ENCODE measurements at regions not wholly inside any gene's neighbourhood (a gene's known extent, or its start where the extent isn't known, plus 50 kb on each side); places are given as distances from the start of the nearest gene placed in this dataset.

DNA sequence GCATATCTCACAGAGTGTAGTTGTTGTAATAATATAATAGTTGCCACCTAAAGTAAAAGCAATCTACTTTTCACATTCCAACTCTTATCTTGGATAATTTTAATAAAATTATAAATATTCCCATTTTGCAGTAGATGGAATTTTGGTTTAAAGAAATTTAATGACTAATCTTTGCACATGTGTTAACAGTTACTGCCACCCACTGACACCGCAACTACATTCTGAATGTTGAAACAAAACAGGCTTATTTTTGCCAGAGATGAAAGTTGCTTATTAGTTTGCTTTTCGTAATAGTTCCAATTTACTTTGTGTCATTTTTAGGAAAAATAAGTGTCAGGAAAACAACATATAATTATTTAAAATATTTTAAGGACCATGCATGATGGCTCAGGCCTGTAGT, 557.5 kb upstream of the PCDH15 start:
- H3K27ac ChIP-seq: no peak overlapping the region

DNA sequence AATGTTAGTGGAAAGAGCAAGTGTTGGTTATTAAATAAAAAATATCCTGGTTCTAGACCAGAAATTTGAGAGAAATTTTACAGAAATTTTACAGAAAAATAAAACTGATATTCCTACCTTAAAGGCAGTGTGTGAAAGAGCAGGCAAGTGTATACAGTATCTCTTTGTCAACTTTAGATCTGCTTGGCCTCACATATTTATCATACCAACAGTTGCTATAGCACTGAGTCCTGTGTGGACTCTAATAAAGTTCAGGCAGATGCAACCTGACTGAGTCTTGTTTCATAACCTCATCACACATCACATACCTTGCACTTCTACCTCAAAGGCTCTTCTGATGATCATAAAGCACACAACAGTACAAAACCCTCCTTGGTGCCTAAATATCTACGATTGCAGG, 552.4 kb upstream of the PCDH15 start:
- H3K27ac ChIP-seq: no peak overlapping the region
- no peak for TF ChIP-seq ZFX (IDR thresholded peaks at IDR 0.05)
- TF ChIP-seq CTCF (conservative IDR thresholded peaks at IDR 0.05): no peak

More for the DNA sequence above, 557.5 kb upstream of the PCDH15 start:
- no peak for TF ChIP-seq CTCF (conservative IDR thresholded peaks at IDR 0.05)
- no peak for TF ChIP-seq ZFX (IDR thresholded peaks at IDR 0.05)

GRCh38 chr10:55351431-55351830, 550.4 kb upstream of the PCDH15 start:
- no peak overlapping the region for H3K27ac ChIP-seq
- TF ChIP-seq CTCF (conservative IDR thresholded peaks at IDR 0.05) (no peak), ZFX (IDR thresholded peaks at IDR 0.05) (no peak)

GRCh38 chr10:55348534-55348933, 547.5 kb upstream of the PCDH15 start:
- TF ChIP-seq ZFX (IDR thresholded peaks at IDR 0.05): no peak
- no peak for TF ChIP-seq CTCF (conservative IDR thresholded peaks at IDR 0.05)

GRCh38 chr10:55330486-55330885, 529.5 kb upstream of the PCDH15 start:
- no peak overlapping the region for H3K27ac ChIP-seq
- no peak for TF ChIP-seq ZFX (IDR thresholded peaks at IDR 0.05)
- TF ChIP-seq CTCF (conservative IDR thresholded peaks at IDR 0.05): no peak

More at GRCh38 chr10:55348534-55348933, 547.5 kb upstream of the PCDH15 start:
- no peak overlapping the region for H3K27ac ChIP-seq

DNA sequence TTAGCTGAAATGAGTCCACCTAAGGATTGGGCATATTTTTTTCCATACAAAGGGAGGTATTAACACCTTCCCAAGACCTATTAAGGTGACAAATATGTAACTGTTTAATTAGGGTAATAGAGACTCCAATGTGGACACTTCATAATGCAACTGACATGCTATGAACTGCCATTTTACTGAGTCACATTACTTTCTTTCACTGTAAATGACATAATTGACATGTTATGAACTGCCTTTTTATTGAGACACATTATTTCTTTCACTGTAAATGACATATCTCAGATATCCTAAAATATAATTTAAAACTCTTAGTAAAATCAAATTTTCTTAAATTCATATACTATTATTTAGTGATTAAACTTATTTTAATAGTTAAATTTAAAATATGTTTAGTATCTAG, 528.8 kb upstream of the PCDH15 start:
- no peak overlapping the region for H3K27ac ChIP-seq
- no peak for TF ChIP-seq ZFX (IDR thresholded peaks at IDR 0.05)
- no peak for TF ChIP-seq CTCF (conservative IDR thresholded peaks at IDR 0.05)

DNA sequence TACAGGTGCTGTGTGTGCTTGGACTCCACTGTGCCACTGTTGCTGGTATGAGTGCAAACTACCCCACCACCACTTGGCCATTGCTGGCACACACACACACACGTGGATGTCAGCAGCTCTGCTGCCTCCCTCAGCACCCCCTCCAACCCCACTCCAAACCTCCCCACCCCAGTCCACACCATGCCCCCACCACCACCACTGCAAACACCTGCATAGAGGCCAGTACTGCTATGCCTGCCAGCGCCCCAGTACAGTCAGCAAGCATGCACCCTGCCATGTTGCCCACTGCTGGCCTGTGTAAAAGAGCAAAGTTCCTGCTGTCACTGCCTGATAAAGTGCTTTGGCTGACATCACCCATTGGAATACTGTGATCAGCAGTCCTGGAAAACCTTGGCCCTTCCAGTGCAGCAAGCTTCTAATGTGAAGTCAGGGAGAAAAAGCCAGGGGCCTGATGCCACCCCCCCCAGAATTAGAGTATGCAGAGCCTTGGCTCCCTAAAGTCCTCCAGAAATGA, 519.2 kb upstream of the PCDH15 start:
- TF ChIP-seq ZFX (IDR thresholded peaks at IDR 0.05): no peak
- TF ChIP-seq CTCF (conservative IDR thresholded peaks at IDR 0.05): no peak
- no peak overlapping the region for H3K27ac ChIP-seq

Measured in C4-2B (cell line).